ENCODE measurements at regions not wholly inside any gene's neighbourhood (a gene's known extent, or its start where the extent isn't known, plus 50 kb on each side); places are given as distances from the start of the nearest gene placed in this dataset.
A peak's percentile ranks its signal among the peaks of the same experiment; 100 is the strongest.
"Not testable (repeated sequence)": the region's sequence is repeated elsewhere in the genome, so short reads cannot be mapped to it uniquely, and the experiment has no call there.

- TF ChIP-seq GABPA (IDR thresholded peaks at IDR 0.05 in 1 of 2, conservative IDR thresholded peaks at IDR 0.05 in 1 of 2) = no peak
- no peak for TF ChIP-seq TAF1 (conservative IDR thresholded peaks at IDR 0.05)
- peak; percentile 78 for TF ChIP-seq SP1 (IDR thresholded peaks at IDR 0.05)
- TF ChIP-seq YY1 (IDR thresholded peaks at IDR 0.05) = peak; percentile 80
- no peak for TF ChIP-seq RAD21 (IDR thresholded peaks at IDR 0.05)
- TF ChIP-seq ATF3 (IDR thresholded peaks at IDR 0.05) = peak; percentile 16
- TF ChIP-seq HNF4A (conservative IDR thresholded peaks at IDR 0.05) = peak; percentile 83
- TF ChIP-seq CTCF (IDR thresholded peaks at IDR 0.05; ENCODE audit: low read depth, low read length, missing input control) = no peak
Observed at GRCh38 chr2:85945172-85945571, 56.4 kb upstream of the ST3GAL5 start (continued).

GRCh38 chr2:85942346-85942957 lies 53.7 kb upstream of the ST3GAL5 start:
- H3K27ac ChIP-seq (ENCODE audit: low read depth in 1 of 2, low read length in 2 of 2) = no peak overlapping the region
- peak overlapping the region in 1 of 3 donors; percentile 5 for H3K4me3 ChIP-seq (ENCODE audit: low read depth in 1 of 3, low read length in 3 of 3)
- no peaks in the 10 kb centered on the region for H3K36me3 ChIP-seq (ENCODE audit: control insufficient read depth in 4 of 4, insufficient read depth in 3 of 4, low read depth in 1 of 4, low read length in 3 of 4)
- H3K9me3 ChIP-seq (ENCODE audit: control insufficient read depth in 4 of 4, low read length in 3 of 4) = peaks cover 0 to 7% (median 0%) of the 10 kb centered on the region in 4 donors
- no peaks in the 10 kb centered on the region for H3K27me3 ChIP-seq (ENCODE audit: control insufficient read depth in 4 of 4, insufficient read depth in 4 of 4, low read length in 3 of 4)
- no peak overlapping the region for H3K9ac ChIP-seq (ENCODE audit: low read depth in 1 of 2, low read length in 2 of 2)
- no peak for DNase-seq (ENCODE audit: low spot score)
- TF ChIP-seq RAD21 (IDR thresholded peaks at IDR 0.05) (no peak), FOXA2 (IDR thresholded peaks at IDR 0.05) (no peak), RXRA (IDR thresholded peaks at IDR 0.05) (no peak), REST (IDR thresholded peaks at IDR 0.05) (no peak), MAX (IDR thresholded peaks at IDR 0.05) (no peak), ATF3 (IDR thresholded peaks at IDR 0.05) (no peak), TAF1 (conservative IDR thresholded peaks at IDR 0.05) (no peak), HNF4G (IDR thresholded peaks at IDR 0.05) (no peak)
- peaks cover 7 to 36% (median 16%) of the 10 kb centered on the region in 4 donors for H3K4me1 ChIP-seq (ENCODE audit: control insufficient read depth in 4 of 4, insufficient read depth in 4 of 4, low read length in 3 of 4)
- 30% methylated on average over 1 of the region's 1 CpG for WGBS

GRCh38 chr2:85941490-85941889 lies 52.7 kb upstream of the ST3GAL5 start:
- not testable (repeated sequence) for H3K4me3 ChIP-seq (ENCODE audit: low read depth in 1 of 3, low read length in 3 of 3); DNase-seq (ENCODE audit: low spot score); H3K9me3 ChIP-seq (ENCODE audit: control insufficient read depth in 4 of 4, low read length in 3 of 4); H3K36me3 ChIP-seq (ENCODE audit: control insufficient read depth in 4 of 4, insufficient read depth in 3 of 4, low read depth in 1 of 4, low read length in 3 of 4); H3K27ac ChIP-seq (ENCODE audit: low read depth in 1 of 2, low read length in 2 of 2); H3K9ac ChIP-seq (ENCODE audit: low read depth in 1 of 2, low read length in 2 of 2); H3K27me3 ChIP-seq (ENCODE audit: control insufficient read depth in 4 of 4, insufficient read depth in 4 of 4, low read length in 3 of 4)
- peaks cover 10 to 40% (median 23%) of the 10 kb centered on the region in 4 donors for H3K4me1 ChIP-seq (ENCODE audit: control insufficient read depth in 4 of 4, insufficient read depth in 4 of 4, low read length in 3 of 4)
- WGBS = 86% methylated on average over 2 of the region's 2 CpGs

All from liver (tissue), 8 donors.